Fibroblast of lung (primary cell): ENCODE measurements at regions not wholly inside any gene's neighbourhood (a gene's known extent, or its start where the extent isn't known, plus 50 kb on each side); places are given as distances from the start of the nearest gene placed in this dataset.
A peak's percentile ranks its signal among the peaks of the same experiment; 100 is the strongest.

ENCODE experiments used
- DNase-seq, 2 donors: peaks; one replicate each; pipeline versions ENCODE4 v3.0.0 to v3.0.0-alpha.2; 2010; ENCODE audit warnings: low read depth in 2 of 2
- H2AFZ ChIP-seq: 2 replicates; pipeline ENCODE4 v1.5.1; 2012; ENCODE audit warnings: low read length, control low read depth, inconsistent platforms
- H3K27ac ChIP-seq: 2 replicates; pipeline ENCODE4 v1.5.1; 2011; ENCODE audit warnings: low read length, control low read depth; ENCODE audit not compliant: insufficient read depth
- H3K27me3 ChIP-seq: 2 replicates; pipeline ENCODE4 v1.5.1; 2011; ENCODE audit warnings: mild to moderate bottlenecking, low read length; ENCODE audit not compliant: control insufficient read depth, insufficient read depth
- H3K36me3 ChIP-seq: 2 replicates; pipeline ENCODE4 v1.5.1; 2011; ENCODE audit warnings: low read length; ENCODE audit not compliant: control insufficient read depth, insufficient read depth
- H3K4me1 ChIP-seq: 2 replicates; pipeline ENCODE4 v1.5.1; 2011; ENCODE audit warnings: low read length; ENCODE audit not compliant: control insufficient read depth, insufficient read depth; ENCODE audit errors: extremely low read depth
- H3K4me2 ChIP-seq: 2 replicates; pipeline ENCODE4 v1.5.1; 2011; ENCODE audit warnings: low read length, control low read depth; ENCODE audit not compliant: insufficient read depth; ENCODE audit errors: extremely low read depth
- H3K4me3 ChIP-seq, 4 experiments: fragments of 200-600 bp in 1 of 4; sonication (generic) in 1 of 4; replicated peaks in 1 of 4; 2 replicates each; pipeline ENCODE4 v1.5.1; 2011 to 2016; ENCODE audit warnings: low read length in 4 of 4, low read depth in 3 of 4, mild to moderate bottlenecking in 3 of 4, control low read depth in 2 of 4, inconsistent platforms in 1 of 4, mixed read lengths in 1 of 4; ENCODE audit not compliant: insufficient read depth in 1 of 4; ENCODE audit errors: control extremely low read depth in 1 of 4
- H3K79me2 ChIP-seq: 2 replicates; pipeline ENCODE4 v1.5.1; 2012; ENCODE audit warnings: mild to moderate bottlenecking, low read length, inconsistent platforms; ENCODE audit not compliant: control insufficient read depth, insufficient read depth
- H3K9ac ChIP-seq: 2 replicates; pipeline ENCODE4 v1.5.1; 2011; ENCODE audit warnings: mild to moderate bottlenecking, low read length, control low read depth; ENCODE audit not compliant: insufficient read depth
- H3K9me3 ChIP-seq: 2 replicates; pipeline ENCODE4 v1.5.1; 2012; ENCODE audit warnings: low read depth, low read length; ENCODE audit not compliant: control insufficient read depth, insufficient read depth
- H4K20me1 ChIP-seq: 2 replicates; pipeline ENCODE4 v1.5.1; 2011; ENCODE audit warnings: low read length; ENCODE audit not compliant: control insufficient read depth, insufficient read depth; ENCODE audit errors: extremely low read depth
- CTCF ChIP-seq, 2 donors: IDR thresholded peaks in 1 of 2; conservative IDR thresholded peaks in 1 of 2; 1 replicate in 1 of 2; 2 replicates in 1 of 2; pipeline ENCODE4 v1.5.1; 2011 to 2012; ENCODE audit warnings: low read length in 2 of 2, control low read depth in 1 of 2, inconsistent platforms in 1 of 2, low read depth in 1 of 2, mild to moderate bottlenecking in 1 of 2
- EZH2 ChIP-seq: IDR thresholded peaks from 2 replicates; pipeline ENCODE4 v1.5.1; 2012; ENCODE audit warnings: low read length, control low read depth, mild to moderate bottlenecking; ENCODE audit errors: missing control alignments

GRCh38 chr2:217599906-217600305, 402.9 kb downstream of the TNS1 start:
- Histone ChIP-seq H3K9me3 (no peaks in the 10 kb centered on the region), H3K4me3 (no peak overlapping the region), H3K27me3 (peaks cover 25% of the 10 kb centered on the region), H3K4me1 (no peaks in the 10 kb centered on the region), H3K36me3 (no peaks in the 10 kb centered on the region), H3K79me2 (no peaks in the 10 kb centered on the region), H2AFZ (no peak overlapping the region), H3K4me2 (no peak overlapping the region), H3K27ac (no peak overlapping the region), H3K9ac (no peak overlapping the region), H4K20me1 (no peaks in the 10 kb centered on the region)
- peak in 1 of 2 donors; percentile 24 for DNase-seq
- TF ChIP-seq CTCF (conservative IDR thresholded peaks at IDR 0.05 in 1 of 2, IDR thresholded peaks at IDR 0.05 in 1 of 2; ENCODE audit: low read depth in 1 of 2, low read length in 2 of 2), result no peak
- TF ChIP-seq EZH2, result no peak

GRCh38 chr2:217597681-217598080, 405.1 kb downstream of the TNS1 start:
- no peak overlapping the region for H3K27ac ChIP-seq
- no peak overlapping the region for H3K9ac ChIP-seq
- no peaks in the 10 kb centered on the region for H3K79me2 ChIP-seq
- no peaks in the 10 kb centered on the region for H3K9me3 ChIP-seq
- no peak for TF ChIP-seq CTCF (conservative IDR thresholded peaks at IDR 0.05 in 1 of 2, IDR thresholded peaks at IDR 0.05 in 1 of 2; ENCODE audit: low read depth in 1 of 2, low read length in 2 of 2)
- TF ChIP-seq EZH2, result no peak
- H2AFZ ChIP-seq, result no peak overlapping the region
- DNase-seq, result no peak
- peaks cover 32% of the 10 kb centered on the region for H3K27me3 ChIP-seq
- H3K4me1 ChIP-seq, result no peaks in the 10 kb centered on the region
- H3K4me2 ChIP-seq, result no peak overlapping the region
- no peaks in the 10 kb centered on the region for H4K20me1 ChIP-seq
- no peak overlapping the region for H3K4me3 ChIP-seq
- no peaks in the 10 kb centered on the region for H3K36me3 ChIP-seq

GRCh38 chr2:217597145-217597544, 405.6 kb downstream of the TNS1 start:
- TF ChIP-seq EZH2 (no peak), CTCF (conservative IDR thresholded peaks at IDR 0.05 in 1 of 2, IDR thresholded peaks at IDR 0.05 in 1 of 2; ENCODE audit: low read depth in 1 of 2, low read length in 2 of 2) (no peak)
- no peak for DNase-seq
- Histone ChIP-seq H3K4me2 (no peak overlapping the region), H3K79me2 (no peaks in the 10 kb centered on the region), H2AFZ (no peak overlapping the region), H4K20me1 (no peaks in the 10 kb centered on the region), H3K36me3 (no peaks in the 10 kb centered on the region), H3K27me3 (peaks cover 32% of the 10 kb centered on the region), H3K9me3 (no peaks in the 10 kb centered on the region), H3K9ac (no peak overlapping the region), H3K27ac (no peak overlapping the region), H3K4me3 (no peak overlapping the region), H3K4me1 (no peaks in the 10 kb centered on the region)
